IPS DF 6.9 (cell line): ENCODE measurements at regions not wholly inside any gene's neighbourhood (a gene's known extent, or its start where the extent isn't known, plus 50 kb on each side); places are given as distances from the start of the nearest gene placed in this dataset.
"Not testable (repeated sequence)": the region's sequence is repeated elsewhere in the genome, so short reads cannot be mapped to it uniquely, and the experiment has no call there.

Experiments used
- DNase-seq: peaks from one replicate; pipeline ENCODE4 v3.0.0-alpha.2; 2013; ENCODE audit warnings: low read depth, low spot score
- H3K27ac ChIP-seq: one replicate; pipeline ENCODE4 v1.5.1; 2013; ENCODE audit warnings: low read length, control low read depth
- H3K27me3 ChIP-seq: 2 replicates; pipeline ENCODE4 v1.6.1; 2013; ENCODE audit warnings: mild to moderate bottlenecking, low read length; ENCODE audit not compliant: control insufficient read depth, insufficient read depth
- H3K36me3 ChIP-seq: 2 replicates; pipeline ENCODE4 v1.6.1; 2013; ENCODE audit warnings: low read length; ENCODE audit not compliant: control insufficient read depth, insufficient read depth
- H3K4me1 ChIP-seq: 2 replicates; pipeline ENCODE4 v1.6.1; 2013; ENCODE audit warnings: low read length; ENCODE audit not compliant: control insufficient read depth, insufficient read depth
- H3K4me3 ChIP-seq: 2 replicates; pipeline ENCODE4 v1.5.1; 2013; ENCODE audit warnings: mild to moderate bottlenecking, low read length
- H3K9me3 ChIP-seq: 2 replicates; pipeline ENCODE4 v1.6.1; 2013; ENCODE audit warnings: low read length, inconsistent platforms; ENCODE audit not compliant: control insufficient read depth, insufficient read depth
- WGBS: extraction: QIAGEN DNeasy Blood & Tissue Kit; methylation state at CpG from one replicate; pipeline ENCODE4 v1.1.7; 2013; ENCODE audit warnings: mixed read lengths, missing lambda C conversion rate; ENCODE audit not compliant: insufficient read length, insufficient coverage; 5-methylcytosine and 5-hydroxymethylcytosine counted together

DNA sequence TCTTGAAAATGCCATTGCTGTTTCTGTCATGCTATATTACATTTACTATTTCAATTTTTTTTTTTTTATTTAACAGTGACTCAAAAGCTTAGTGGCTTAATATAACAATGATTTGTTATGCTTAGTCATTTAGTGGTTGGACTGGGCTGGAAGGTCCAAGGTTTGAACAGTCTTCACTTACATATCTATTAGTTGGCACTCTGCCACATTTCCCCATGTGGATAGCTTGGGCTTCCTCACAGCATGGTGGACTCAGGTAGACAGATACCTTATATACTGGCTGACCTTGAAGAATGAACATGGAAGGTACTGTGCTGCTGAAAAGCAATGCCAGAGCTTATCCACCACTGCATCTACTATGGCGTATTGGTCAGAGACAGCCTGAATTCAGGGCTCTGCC, 909.5 kb upstream of the SOX11 start:
- WGBS, result no CpG with 5 or more reads among the region's 1 CpG

DNA sequence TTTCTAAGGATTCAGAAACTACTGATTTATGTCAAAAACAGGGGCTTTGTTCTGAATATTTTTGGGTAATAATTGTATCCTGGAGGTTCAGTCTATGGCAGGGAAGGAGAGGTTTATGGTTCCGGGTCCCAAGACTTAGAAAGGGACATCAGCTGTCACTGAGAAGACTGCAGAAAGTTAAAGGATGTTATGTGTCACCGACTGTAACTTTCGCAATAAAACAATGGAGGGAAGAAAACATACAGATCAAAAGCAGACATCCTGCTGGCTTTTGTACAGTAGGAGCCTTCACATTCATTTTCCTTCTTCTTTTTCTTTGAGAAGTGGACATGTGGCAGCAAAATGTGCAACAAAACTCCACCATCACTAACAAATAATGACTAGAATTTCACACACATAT, 900.7 kb upstream of the SOX11 start:
- Histone ChIP-seq H3K9me3 (no peaks in the 10 kb centered on the region; the same call in 1 of the 2 replicates), H3K27me3 (no peaks in the 10 kb centered on the region), H3K4me1 (no peaks in the 10 kb centered on the region), H3K36me3 (no peaks in the 10 kb centered on the region), H3K27ac (no peak overlapping the region), H3K4me3 (no peak overlapping the region)
- no CpG with 5 or more reads among the region's 3 CpGs for WGBS
- DNase-seq, result no peak

More for the DNA sequence above, 909.5 kb upstream of the SOX11 start:
- Histone ChIP-seq H3K4me3 (no peak overlapping the region), H3K9me3 (no peaks in the 10 kb centered on the region; the same call in 1 of the 2 replicates), H3K27ac (no peak overlapping the region), H3K36me3 (no peaks in the 10 kb centered on the region), H3K27me3 (no peaks in the 10 kb centered on the region), H3K4me1 (no peaks in the 10 kb centered on the region)
- DNase-seq, result no peak

DNA sequence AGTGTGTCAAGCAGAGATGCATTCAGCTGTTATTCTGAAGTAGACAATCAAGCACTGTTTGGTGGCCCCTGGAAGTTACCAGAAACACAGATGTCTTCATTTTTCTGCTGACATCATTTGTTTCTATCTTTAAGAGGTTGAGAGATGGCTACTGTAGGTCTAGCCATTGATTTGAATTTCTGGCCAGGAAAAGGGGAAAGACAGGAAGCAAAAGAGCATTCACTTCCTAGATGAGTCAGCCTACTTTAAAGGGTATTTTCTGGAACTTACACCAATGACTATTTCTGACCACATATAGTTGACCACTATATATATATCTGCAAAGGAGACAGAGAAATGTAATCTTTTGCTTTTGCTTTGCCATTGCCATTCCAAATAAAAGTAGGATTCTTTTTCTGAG, 900.1 kb upstream of the SOX11 start:
- Histone ChIP-seq H3K27me3 (no peaks in the 10 kb centered on the region), H3K9me3 (no peaks in the 10 kb centered on the region; the same call in 1 of the 2 replicates), H3K4me1 (no peaks in the 10 kb centered on the region), H3K27ac (no peak overlapping the region), H3K4me3 (no peak overlapping the region), H3K36me3 (no peaks in the 10 kb centered on the region)
- DNase-seq, result no peak

DNA sequence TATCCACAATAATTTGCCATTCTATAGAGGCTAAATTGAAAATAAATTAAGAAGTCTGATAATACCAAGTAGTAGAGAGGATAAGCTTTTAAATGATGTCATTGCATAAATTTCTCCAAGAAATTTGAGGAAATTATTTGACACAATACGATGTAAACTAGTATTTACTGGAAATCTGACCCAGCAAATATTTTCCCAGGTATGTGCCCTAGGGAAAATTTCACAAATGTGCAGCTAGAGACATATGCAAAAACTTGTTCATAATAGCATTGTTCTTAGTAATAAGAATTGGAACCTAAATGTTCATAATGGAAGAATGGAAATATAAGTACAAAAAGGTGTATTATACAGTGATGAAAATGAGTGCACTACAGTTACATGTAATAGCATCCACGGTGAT, 888.8 kb upstream of the SOX11 start:
- Histone ChIP-seq H3K36me3 (no peaks in the 10 kb centered on the region), H3K4me1 (no peaks in the 10 kb centered on the region), H3K27ac (no peak overlapping the region), H3K4me3 (no peak overlapping the region), H3K9me3 (no peaks in the 10 kb centered on the region), H3K27me3 (no peaks in the 10 kb centered on the region)
- WGBS, result no CpG with 5 or more reads among the region's 2 CpGs
- no peak for DNase-seq

DNA sequence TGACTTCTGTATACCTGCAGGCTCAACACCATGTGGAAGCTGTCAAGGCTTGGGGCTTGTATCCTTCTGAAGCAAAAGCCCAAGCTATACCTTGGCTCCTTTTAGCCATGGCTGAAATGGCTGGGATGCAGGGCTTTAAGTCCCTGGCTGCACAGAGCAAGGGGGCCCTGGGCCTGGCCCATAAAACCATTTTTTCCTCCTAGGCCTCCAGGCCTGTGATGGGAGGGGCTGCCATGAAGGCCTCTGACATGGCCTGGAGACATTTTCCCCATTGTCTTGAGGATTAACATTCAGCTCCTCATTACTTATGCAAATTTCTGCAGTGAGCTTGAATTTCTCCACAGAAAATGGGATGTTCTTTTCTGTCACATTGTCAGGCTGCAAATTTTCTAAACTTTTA, 878.0 kb upstream of the SOX11 start:
- H3K9me3 ChIP-seq, DNase-seq, H3K27me3 ChIP-seq, H3K36me3 ChIP-seq, H3K27ac ChIP-seq, H3K4me3 ChIP-seq, H3K4me1 ChIP-seq: not testable (repeated sequence)

DNA sequence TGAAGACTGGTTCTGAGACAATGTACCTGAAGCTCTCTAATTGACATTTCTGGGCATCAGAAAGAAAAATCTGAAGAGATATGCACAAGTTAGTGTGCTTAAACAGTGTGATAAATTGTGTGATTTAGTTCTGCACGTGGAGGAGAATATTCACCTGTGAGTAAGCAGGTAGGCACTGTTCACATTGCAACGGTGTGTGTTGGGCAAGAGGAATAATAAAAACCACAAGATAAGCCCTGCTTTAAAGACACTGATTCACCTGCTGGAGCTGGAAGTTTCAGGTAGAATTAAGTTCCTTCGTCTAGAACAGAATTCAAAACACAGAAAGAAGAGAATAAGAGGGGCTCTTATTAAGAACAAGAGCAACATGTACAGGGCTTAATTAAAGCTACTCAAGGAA, 864.3 kb upstream of the SOX11 start:
- no peaks in the 10 kb centered on the region for H3K27me3 ChIP-seq
- H3K4me1 ChIP-seq, result no peaks in the 10 kb centered on the region
- no peak overlapping the region for H3K27ac ChIP-seq
- no peak for DNase-seq
- no CpG with 5 or more reads among the region's 3 CpGs for WGBS
- H3K36me3 ChIP-seq, result no peaks in the 10 kb centered on the region
- no peak overlapping the region for H3K4me3 ChIP-seq
- no peaks in the 10 kb centered on the region for H3K9me3 ChIP-seq

DNA sequence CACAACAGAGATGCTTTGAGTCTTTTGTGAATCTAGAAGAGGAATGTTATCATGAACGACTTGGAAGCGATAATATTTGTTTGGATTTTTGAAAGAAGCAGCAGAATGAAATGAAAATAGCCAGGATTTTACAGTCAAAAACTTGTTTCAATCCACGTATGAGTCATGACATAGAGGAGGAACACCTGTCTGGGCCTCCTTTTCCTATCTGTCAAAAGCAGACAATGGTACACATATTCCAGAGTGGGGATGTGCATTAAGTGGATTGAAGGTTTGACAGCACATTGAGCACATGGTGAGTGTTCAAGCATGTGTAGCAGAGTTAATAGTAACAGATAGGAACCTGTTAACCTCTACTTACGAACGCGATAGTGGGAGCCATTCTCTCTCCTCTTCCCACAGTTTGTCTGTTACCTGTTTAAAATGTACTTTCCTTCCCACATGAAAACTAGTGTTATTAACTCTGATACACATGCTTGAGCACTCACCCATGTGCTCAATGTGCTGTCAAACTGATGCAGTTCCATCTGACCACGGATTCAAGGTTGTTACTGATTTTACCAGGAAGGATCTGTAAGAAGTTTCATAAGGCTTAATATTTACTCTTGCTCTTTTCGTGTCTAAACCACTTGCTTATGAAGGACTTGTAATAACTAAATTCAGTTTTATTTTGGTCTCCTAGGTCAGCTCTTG, 863.4 kb upstream of the SOX11 start:
- Histone ChIP-seq H3K4me1 (no peaks in the 10 kb centered on the region), H3K4me3 (no peak overlapping the region), H3K27me3 (no peaks in the 10 kb centered on the region), H3K36me3 (no peaks in the 10 kb centered on the region), H3K9me3 (no peaks in the 10 kb centered on the region), H3K27ac (no peak overlapping the region)
- no peak for DNase-seq
- WGBS, result 100% methylated on average over 2 of the region's 8 CpGs

DNA sequence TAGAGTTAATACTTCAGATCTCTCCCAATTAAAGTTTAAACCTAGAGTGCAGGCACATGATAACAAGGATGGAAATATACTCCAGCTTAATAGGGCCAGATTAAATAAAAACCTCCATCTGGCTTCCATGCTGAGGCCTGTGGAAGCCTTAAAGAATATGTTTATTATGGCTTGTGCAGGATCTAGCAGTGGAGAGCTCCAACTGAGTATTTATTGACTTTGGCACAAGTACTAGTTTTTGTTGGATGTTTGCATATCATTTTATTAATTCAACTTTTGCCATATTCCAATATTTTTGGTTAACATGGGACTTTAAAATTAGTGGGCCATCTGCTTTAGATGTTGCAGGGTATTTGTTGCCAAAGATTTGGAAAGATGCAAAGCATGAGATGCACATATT, 860.4 kb upstream of the SOX11 start:
- DNase-seq, result no peak
- Histone ChIP-seq H3K36me3 (no peaks in the 10 kb centered on the region), H3K27ac (no peak overlapping the region), H3K27me3 (no peaks in the 10 kb centered on the region), H3K9me3 (no peaks in the 10 kb centered on the region), H3K4me1 (no peaks in the 10 kb centered on the region), H3K4me3 (no peak overlapping the region)

DNA sequence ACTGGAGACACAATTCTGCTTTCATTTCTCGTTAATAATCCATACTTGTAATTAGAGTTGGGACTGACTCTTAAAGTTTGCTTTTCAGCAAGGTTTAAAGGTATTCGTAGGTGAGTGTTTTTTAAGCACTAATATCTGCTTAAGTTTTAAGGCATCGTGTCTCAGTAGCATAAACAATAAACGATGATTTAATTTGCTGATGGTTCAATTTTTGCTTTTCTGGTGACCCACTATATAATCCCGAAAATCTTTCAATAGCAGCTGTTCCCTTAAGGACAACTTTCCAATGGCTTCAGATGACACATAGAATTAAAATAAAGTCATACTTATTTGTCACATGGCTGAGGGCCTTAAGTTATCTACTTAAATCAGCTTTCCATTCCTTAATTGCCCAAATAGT, 859.5 kb upstream of the SOX11 start:
- DNase-seq, result no peak
- Histone ChIP-seq H3K4me1 (no peaks in the 10 kb centered on the region), H3K36me3 (no peaks in the 10 kb centered on the region), H3K9me3 (no peaks in the 10 kb centered on the region), H3K27me3 (no peaks in the 10 kb centered on the region), H3K4me3 (no peak overlapping the region), H3K27ac (no peak overlapping the region)
- no CpG with 5 or more reads among the region's 5 CpGs for WGBS

DNA sequence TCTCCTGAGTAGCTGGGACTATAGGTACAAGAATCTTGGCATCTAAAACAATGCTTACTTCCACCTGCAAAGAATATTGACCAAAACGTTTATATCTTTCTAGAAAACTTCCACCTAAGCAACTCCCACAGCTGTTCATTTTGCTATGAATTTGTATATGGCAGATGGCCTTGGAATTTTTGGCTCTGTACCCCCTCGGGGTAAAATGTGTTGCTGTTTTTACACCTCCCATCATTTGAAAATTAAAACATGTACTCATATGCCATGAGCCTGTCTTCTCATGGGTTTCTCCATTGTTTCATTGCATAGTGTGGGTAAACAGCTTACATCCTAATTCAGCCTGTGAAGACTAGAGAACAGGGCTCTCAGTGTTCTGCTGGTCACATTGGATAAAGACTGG, 853.6 kb upstream of the SOX11 start:
- Histone ChIP-seq H3K4me1 (no peaks in the 10 kb centered on the region), H3K9me3 (no peaks in the 10 kb centered on the region), H3K4me3 (no peak overlapping the region), H3K36me3 (no peaks in the 10 kb centered on the region), H3K27me3 (no peaks in the 10 kb centered on the region), H3K27ac (no peak overlapping the region)
- DNase-seq, result no peak
- WGBS, result no CpG with 5 or more reads among the region's 2 CpGs

DNA sequence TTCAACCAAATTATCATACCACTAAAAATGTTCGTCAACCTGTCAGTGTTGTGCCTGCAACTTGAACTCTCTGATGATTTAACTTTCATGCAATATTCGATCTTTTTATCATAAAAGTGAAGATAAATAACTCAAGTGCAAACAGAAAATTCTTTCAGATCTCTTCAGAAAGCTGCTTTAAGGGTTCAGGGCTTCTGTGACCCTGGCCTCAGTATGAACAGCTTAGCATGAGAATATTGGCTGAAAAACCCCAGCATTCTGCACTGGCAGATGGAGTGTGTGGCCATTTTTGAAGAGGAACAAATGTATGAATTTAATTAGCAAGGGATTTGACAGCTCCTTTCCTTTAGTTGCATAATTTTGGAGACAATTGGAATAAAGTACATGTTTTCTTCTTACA, 851.4 kb upstream of the SOX11 start:
- DNase-seq, result no peak
- WGBS, result no CpG with 5 or more reads among the region's 2 CpGs
- no peaks in the 10 kb centered on the region for H3K9me3 ChIP-seq

More for the DNA sequence above, 851.4 kb upstream of the SOX11 start:
- no peak overlapping the region for H3K27ac ChIP-seq
- H3K27me3 ChIP-seq, result no peaks in the 10 kb centered on the region
- no peak overlapping the region for H3K4me3 ChIP-seq
- no peaks in the 10 kb centered on the region for H3K36me3 ChIP-seq
- H3K4me1 ChIP-seq, result no peaks in the 10 kb centered on the region
